ENCODE measurements at regions not wholly inside any gene's neighbourhood (a gene's known extent, or its start where the extent isn't known, plus 50 kb on each side); places are given as distances from the start of the nearest gene placed in this dataset.
"Not testable (repeated sequence)": the region's sequence is repeated elsewhere in the genome, so short reads cannot be mapped to it uniquely, and the experiment has no call there.

- intact Hi-C loops (cut with DNase I; ENCODE audit: low total_unique reads) = no loop called here
- Histone ChIP-seq H3K27me3 (no peaks in the 10 kb centered on the region), H3K9me3 (no peaks in the 10 kb centered on the region), H3K4me1 (no peaks in the 10 kb centered on the region), H3K36me3 (no peaks in the 10 kb centered on the region), H3K27ac (no peak overlapping the region), H3K4me3 (no peak overlapping the region)
- no peak for TF ChIP-seq CTCF (IDR thresholded peaks at IDR 0.05)
- DNase-seq = no peak
Observed at GRCh38 chr2:192628017-192628416, 433.3 kb upstream of the TMEFF2 start.

GRCh38 chr2:192615105-192615504 is 420.4 kb upstream of the TMEFF2 start:
- intact Hi-C loops (cut with DNase I; ENCODE audit: low total_unique reads) = no loop called here

GRCh38 chr2:192604295-192604694 is 409.6 kb upstream of the TMEFF2 start:
- H3K27ac ChIP-seq = no peak overlapping the region
- H3K9me3 ChIP-seq = peaks cover 0 to 8% (median 0%) of the 10 kb centered on the region in 3 donors
- H3K36me3 ChIP-seq = no peaks in the 10 kb centered on the region
- H3K4me1 ChIP-seq = no peaks in the 10 kb centered on the region
- TF ChIP-seq CTCF (IDR thresholded peaks at IDR 0.05) = no peak
- H3K4me3 ChIP-seq = no peak overlapping the region
- DNase-seq = no peak
- intact Hi-C loops (cut with DNase I; ENCODE audit: low total_unique reads) = no loop called here
- H3K27me3 ChIP-seq = no peaks in the 10 kb centered on the region

More at GRCh38 chr2:192615105-192615504, 420.4 kb upstream of the TMEFF2 start:
- no peak for TF ChIP-seq CTCF (IDR thresholded peaks at IDR 0.05)
- Histone ChIP-seq H3K4me3 (no peak overlapping the region), H3K36me3 (no peaks in the 10 kb centered on the region), H3K9me3 (no peaks in the 10 kb centered on the region), H3K4me1 (no peaks in the 10 kb centered on the region), H3K27ac (no peak overlapping the region), H3K27me3 (no peaks in the 10 kb centered on the region)
- no peak for DNase-seq

GRCh38 chr2:192598649-192599048 is 403.9 kb upstream of the TMEFF2 start:
- H3K4me1 ChIP-seq; H3K27ac ChIP-seq; intact Hi-C loops (cut with DNase I; ENCODE audit: low total_unique reads); H3K9me3 ChIP-seq; H3K27me3 ChIP-seq; H3K4me3 ChIP-seq; DNase-seq; H3K36me3 ChIP-seq: not testable (repeated sequence)

- Histone ChIP-seq H3K4me3 (no peak overlapping the region), H3K36me3 (no peaks in the 10 kb centered on the region), H3K27me3 (no peaks in the 10 kb centered on the region), H3K27ac (no peak overlapping the region), H3K4me1 (no peaks in the 10 kb centered on the region), H3K9me3 (no peaks in the 10 kb centered on the region)
- intact Hi-C loops (cut with DNase I; ENCODE audit: low total_unique reads) = no loop called here
- no peak for DNase-seq
- TF ChIP-seq CTCF (IDR thresholded peaks at IDR 0.05) = no peak
Observed at GRCh38 chr2:192593561-192593960, 398.8 kb upstream of the TMEFF2 start.

- Histone ChIP-seq H3K27me3 (no peaks in the 10 kb centered on the region), H3K9me3 (no peaks in the 10 kb centered on the region), H3K27ac (no peak overlapping the region), H3K4me3 (no peak overlapping the region), H3K36me3 (no peaks in the 10 kb centered on the region), H3K4me1 (no peaks in the 10 kb centered on the region)
- DNase-seq = no peak
- TF ChIP-seq CTCF (IDR thresholded peaks at IDR 0.05) = no peak
- intact Hi-C loops (cut with DNase I; ENCODE audit: low total_unique reads) = no loop called here
Observed at GRCh38 chr2:192591617-192592016, 396.9 kb upstream of the TMEFF2 start.

Data from tibial artery (tissue), 4 donors.